ENCODE measurements at regions not wholly inside any gene's neighbourhood (a gene's known extent, or its start where the extent isn't known, plus 50 kb on each side); places are given as distances from the start of the nearest gene placed in this dataset.

GRCh38 chr6:78810698-78811097 is 56.7 kb upstream of the IRAK1BP1 start:
- DNase-seq = no peak

All from DMS153 (cell line).